ENCODE measurements at regions not wholly inside any gene's neighbourhood (a gene's known extent, or its start where the extent isn't known, plus 50 kb on each side); places are given as distances from the start of the nearest gene placed in this dataset.

DNA sequence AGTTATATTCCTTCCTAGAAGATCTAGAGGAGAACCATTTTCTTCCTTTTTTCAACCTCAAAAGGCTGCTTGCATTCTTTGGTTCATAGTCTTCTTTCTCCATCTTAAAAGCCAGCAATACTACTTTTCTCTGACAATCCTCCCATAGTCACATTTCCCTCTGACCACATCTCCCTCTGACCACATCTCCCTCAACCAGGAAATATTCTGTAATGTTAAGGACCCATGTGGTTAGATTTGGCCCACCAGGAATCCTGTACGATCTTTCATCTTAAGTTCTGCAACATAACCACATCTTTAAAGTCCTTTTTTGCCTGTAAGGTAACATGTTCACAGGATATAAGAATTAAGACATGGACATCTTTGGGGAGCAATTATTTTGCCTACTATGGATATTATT, 179.4 kb upstream of the SPEF2 start:
- TF ChIP-seq CTCF (IDR thresholded peaks at IDR 0.05; ENCODE audit: control extremely low read depth in 1 of 3, insufficient read depth in 1 of 3, low read depth in 1 of 3, low read length in 3 of 3) (no peak), POLR2AphosphoS5 (IDR thresholded peaks at IDR 0.05; ENCODE audit: low read depth, low read length) (no peak), SIN3A (conservative IDR thresholded peaks at IDR 0.05 in 1 of 2, IDR thresholded peaks at IDR 0.05 in 1 of 2; ENCODE audit: low read depth in 1 of 2, low read length in 2 of 2) (no peak), ZNF274 (IDR thresholded peaks at IDR 0.05; ENCODE audit: borderline replicate concordance, extremely low read depth, low read length) (no peak), EGR1 (IDR thresholded peaks at IDR 0.05; ENCODE audit: borderline replicate concordance, low read depth, low read length) (no peak), POLR2A (IDR thresholded peaks at IDR 0.05; ENCODE audit: control extremely low read depth in 1 of 2, low read depth in 2 of 2, low read length in 2 of 2) (no peak), EP300 (IDR thresholded peaks at IDR 0.05; ENCODE audit: borderline replicate concordance in 1 of 2, low read depth in 2 of 2, low read length in 2 of 2) (no peak), CEBPB (IDR thresholded peaks at IDR 0.05; ENCODE audit: low read depth, low read length) (no peak)

Measured in H1 (cell line).